ENCODE measurements at regions not wholly inside any gene's neighbourhood (a gene's known extent, or its start where the extent isn't known, plus 50 kb on each side); places are given as distances from the start of the nearest gene placed in this dataset.
"Not testable (repeated sequence)": the region's sequence is repeated elsewhere in the genome, so short reads cannot be mapped to it uniquely, and the experiment has no call there.

GRCh38 chr18:8994603-8995002 lies 107.9 kb upstream of the NDUFV2 start:
- Mint-ChIP-seq H3K36me3 (peaks cover 5% of the 10 kb centered on the region), H3K27ac (peak overlapping the region in 1 of 3 donors; percentile 73), H3K4me1 (no peaks in the 10 kb centered on the region), H3K27me3 (peaks cover 4% of the 10 kb centered on the region), H3K9me3 (peaks cover 0 to 2% (median 0%) of the 10 kb centered on the region in 3 donors), H3K4me3 (no peak overlapping the region)

- peaks cover 0 to 2% (median 0%) of the 10 kb centered on the region in 3 donors for H3K9me3 Mint-ChIP-seq
- peaks cover under 1% of the 10 kb centered on the region for H3K27me3 Mint-ChIP-seq
- peaks cover 3% of the 10 kb centered on the region for H3K36me3 Mint-ChIP-seq
- no peak overlapping the region for H3K27ac Mint-ChIP-seq
- no peaks in the 10 kb centered on the region for H3K4me1 Mint-ChIP-seq
- no peak overlapping the region for H3K4me3 Mint-ChIP-seq
Observed at GRCh38 chr18:8995096-8995495, 107.4 kb upstream of the NDUFV2 start.

GRCh38 chr18:8996771-8997432 lies 105.6 kb upstream of the NDUFV2 start:
- H3K4me1 Mint-ChIP-seq, result no peaks in the 10 kb centered on the region
- peaks cover 0 to 2% (median 0%) of the 10 kb centered on the region in 3 donors for H3K9me3 Mint-ChIP-seq
- no peak overlapping the region for H3K4me3 Mint-ChIP-seq
- peaks cover 8% of the 10 kb centered on the region for H3K36me3 Mint-ChIP-seq
- no peak overlapping the region for H3K27ac Mint-ChIP-seq
- H3K27me3 Mint-ChIP-seq, result no peaks in the 10 kb centered on the region

DNA sequence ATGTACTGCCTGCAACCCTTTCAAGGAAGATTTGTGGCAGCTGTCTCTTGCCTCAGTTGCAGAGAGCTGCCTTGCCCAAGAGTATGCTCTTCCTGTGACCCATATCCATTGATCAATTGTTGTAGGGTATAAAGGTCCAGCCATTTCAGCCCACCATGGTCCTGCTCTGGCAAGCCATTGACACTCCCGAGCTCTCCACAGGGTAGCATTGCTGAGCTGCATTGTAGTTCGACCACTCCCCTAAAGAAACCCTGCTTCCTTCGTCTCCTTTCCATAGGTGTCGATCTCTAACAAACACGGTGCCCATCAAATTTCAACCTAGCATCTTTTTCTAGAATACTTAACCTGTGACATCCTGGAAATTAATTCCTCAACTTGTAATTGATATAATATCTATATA lies 104.9 kb upstream of the NDUFV2 start:
- H3K9me3 Mint-ChIP-seq, result peaks cover 0 to 2% (median 0%) of the 10 kb centered on the region in 3 donors
- peaks cover 8% of the 10 kb centered on the region for H3K36me3 Mint-ChIP-seq

GRCh38 chr18:8998481-8999217 lies 103.8 kb upstream of the NDUFV2 start:
- Mint-ChIP-seq H3K27ac (no peak overlapping the region), H3K9me3 (peaks cover 0 to 10% (median 7%) of the 10 kb centered on the region in 3 donors), H3K4me3 (no peak overlapping the region), H3K36me3 (peaks cover 15% of the 10 kb centered on the region), H3K4me1 (no peaks in the 10 kb centered on the region), H3K27me3 (peaks cover 8% of the 10 kb centered on the region)

More for the DNA sequence above, 104.9 kb upstream of the NDUFV2 start:
- Mint-ChIP-seq H3K27me3 (peaks cover 2% of the 10 kb centered on the region), H3K27ac (no peak overlapping the region), H3K4me1 (no peaks in the 10 kb centered on the region), H3K4me3 (no peak overlapping the region)

- Mint-ChIP-seq H3K4me1 (no peaks in the 10 kb centered on the region), H3K4me3 (no peak overlapping the region), H3K27ac (no peak overlapping the region), H3K27me3 (peaks cover 8% of the 10 kb centered on the region), H3K9me3 (peaks cover 0 to 10% (median 7%) of the 10 kb centered on the region in 3 donors), H3K36me3 (peaks cover 15% of the 10 kb centered on the region)
Observed at GRCh38 chr18:8999872-9000271, 102.6 kb upstream of the NDUFV2 start.

- Mint-ChIP-seq H3K9me3 (peaks cover 0 to 10% (median 7%) of the 10 kb centered on the region in 3 donors), H3K27ac (no peak overlapping the region), H3K27me3 (peaks cover 8% of the 10 kb centered on the region), H3K4me1 (no peaks in the 10 kb centered on the region), H3K4me3 (no peak overlapping the region), H3K36me3 (peaks cover 15% of the 10 kb centered on the region)
Observed at GRCh38 chr18:9000733-9001132, 101.8 kb upstream of the NDUFV2 start.

DNA sequence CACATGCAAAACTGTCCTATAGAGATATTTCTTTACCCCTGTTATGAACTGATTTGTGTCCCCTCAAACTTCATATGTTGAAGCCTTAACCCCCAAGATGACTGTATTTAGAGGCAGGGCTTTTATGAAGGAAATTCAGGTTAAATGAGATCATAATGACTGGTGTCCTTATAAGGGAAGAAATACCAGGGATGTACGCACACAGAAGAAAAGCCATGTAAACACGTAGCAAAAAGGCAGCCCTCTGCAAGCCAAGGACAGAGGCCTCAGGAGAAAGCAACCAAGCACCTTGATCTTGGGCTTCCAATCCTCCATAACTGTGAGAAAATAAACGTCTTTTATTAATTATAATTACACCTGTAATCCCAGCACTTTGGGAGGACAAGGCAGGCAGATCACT lies 101.3 kb upstream of the NDUFV2 start:
- Mint-ChIP-seq H3K36me3 (peaks cover 15% of the 10 kb centered on the region), H3K27me3 (peaks cover 8% of the 10 kb centered on the region), H3K4me3 (no peak overlapping the region), H3K27ac (no peak overlapping the region), H3K9me3 (peaks cover 0 to 10% (median 7%) of the 10 kb centered on the region in 3 donors), H3K4me1 (no peaks in the 10 kb centered on the region)

DNA sequence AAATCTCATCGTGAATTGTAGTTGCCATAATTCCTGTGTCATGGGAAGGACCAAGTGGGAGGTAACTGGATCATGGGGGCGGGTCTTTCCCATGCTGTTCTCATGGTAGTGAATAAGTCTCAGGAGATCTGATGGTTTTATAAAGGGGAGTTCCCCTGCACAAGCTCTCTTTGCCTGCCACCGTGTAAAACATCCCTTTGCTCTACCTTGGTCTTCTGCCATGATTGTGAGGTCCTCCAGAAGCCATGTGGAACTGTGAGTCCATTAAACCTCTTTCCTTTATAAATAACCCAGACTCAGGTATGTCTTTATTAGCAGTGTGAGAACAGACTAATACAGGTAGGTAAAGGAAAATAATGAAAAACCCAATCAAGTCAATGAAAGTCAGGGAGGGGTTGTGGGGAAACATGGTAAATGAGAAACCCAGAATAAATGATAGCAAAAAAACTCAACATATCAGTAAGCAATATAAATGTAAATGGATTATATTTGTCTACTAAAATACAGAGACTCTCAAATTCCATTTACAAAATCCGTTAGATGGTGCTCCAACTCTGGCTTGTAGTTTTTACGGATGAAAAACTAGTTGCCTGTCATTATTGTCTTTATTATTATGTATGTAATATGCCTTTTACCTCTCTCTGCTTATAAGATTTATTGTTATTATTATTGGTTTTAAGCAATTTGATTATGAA lies 98.9 kb upstream of the NDUFV2 start:
- peaks cover 12% of the 10 kb centered on the region for H3K36me3 Mint-ChIP-seq
- no peak overlapping the region for H3K4me3 Mint-ChIP-seq
- H3K27ac Mint-ChIP-seq, result no peak overlapping the region
- peaks cover 0 to 2% (median 0%) of the 10 kb centered on the region in 3 donors for H3K4me1 Mint-ChIP-seq
- H3K27me3 Mint-ChIP-seq, result peaks cover 8% of the 10 kb centered on the region
- peaks cover 0 to 8% (median 7%) of the 10 kb centered on the region in 3 donors for H3K9me3 Mint-ChIP-seq

- not testable (repeated sequence) for H3K27me3 Mint-ChIP-seq, H3K4me3 Mint-ChIP-seq, H3K27ac Mint-ChIP-seq, H3K4me1 Mint-ChIP-seq
- Mint-ChIP-seq H3K9me3 (peaks cover 0 to 11% (median 7%) of the 10 kb centered on the region in 3 donors), H3K36me3 (peaks cover 12% of the 10 kb centered on the region)
Observed at GRCh38 chr18:9004308-9004707, 98.2 kb upstream of the NDUFV2 start.

- not testable (repeated sequence) for H3K4me3 Mint-ChIP-seq, H3K4me1 Mint-ChIP-seq, H3K27ac Mint-ChIP-seq, H3K36me3 Mint-ChIP-seq, H3K27me3 Mint-ChIP-seq
- H3K9me3 Mint-ChIP-seq, result peaks cover 0 to 11% (median 7%) of the 10 kb centered on the region in 3 donors
Observed at GRCh38 chr18:9007700-9008099, 94.8 kb upstream of the NDUFV2 start.

DNA sequence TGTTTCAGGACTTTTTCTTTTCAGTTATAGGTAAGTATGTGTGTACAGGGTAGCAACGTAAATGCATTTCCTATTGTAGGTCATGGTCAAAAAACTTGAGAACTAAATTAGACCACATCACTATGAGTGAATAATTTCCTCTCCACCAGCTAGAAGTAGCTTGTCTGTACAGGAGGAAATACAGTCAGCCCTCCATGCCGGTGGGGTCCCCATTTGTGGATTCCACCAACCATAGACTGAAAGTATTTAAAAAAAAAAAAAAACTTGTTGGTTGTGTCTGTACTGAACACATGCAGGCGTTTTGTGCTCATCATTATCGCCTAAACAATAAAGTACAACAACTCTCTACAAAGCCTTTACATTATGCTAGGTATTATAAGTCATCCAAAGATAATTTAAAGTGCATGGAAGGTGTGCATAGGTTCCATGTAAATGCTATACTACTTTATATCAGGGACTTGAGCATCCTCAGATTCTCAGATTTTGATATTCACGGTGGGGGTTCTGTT lies 94.2 kb upstream of the NDUFV2 start:
- Mint-ChIP-seq H3K4me3 (no peak overlapping the region), H3K27ac (no peak overlapping the region), H3K27me3 (peaks cover 7% of the 10 kb centered on the region), H3K9me3 (peaks cover 0 to 8% (median 4%) of the 10 kb centered on the region in 3 donors), H3K36me3 (peaks cover 5% of the 10 kb centered on the region), H3K4me1 (peaks cover 0 to 2% (median 0%) of the 10 kb centered on the region in 3 donors)

DNA sequence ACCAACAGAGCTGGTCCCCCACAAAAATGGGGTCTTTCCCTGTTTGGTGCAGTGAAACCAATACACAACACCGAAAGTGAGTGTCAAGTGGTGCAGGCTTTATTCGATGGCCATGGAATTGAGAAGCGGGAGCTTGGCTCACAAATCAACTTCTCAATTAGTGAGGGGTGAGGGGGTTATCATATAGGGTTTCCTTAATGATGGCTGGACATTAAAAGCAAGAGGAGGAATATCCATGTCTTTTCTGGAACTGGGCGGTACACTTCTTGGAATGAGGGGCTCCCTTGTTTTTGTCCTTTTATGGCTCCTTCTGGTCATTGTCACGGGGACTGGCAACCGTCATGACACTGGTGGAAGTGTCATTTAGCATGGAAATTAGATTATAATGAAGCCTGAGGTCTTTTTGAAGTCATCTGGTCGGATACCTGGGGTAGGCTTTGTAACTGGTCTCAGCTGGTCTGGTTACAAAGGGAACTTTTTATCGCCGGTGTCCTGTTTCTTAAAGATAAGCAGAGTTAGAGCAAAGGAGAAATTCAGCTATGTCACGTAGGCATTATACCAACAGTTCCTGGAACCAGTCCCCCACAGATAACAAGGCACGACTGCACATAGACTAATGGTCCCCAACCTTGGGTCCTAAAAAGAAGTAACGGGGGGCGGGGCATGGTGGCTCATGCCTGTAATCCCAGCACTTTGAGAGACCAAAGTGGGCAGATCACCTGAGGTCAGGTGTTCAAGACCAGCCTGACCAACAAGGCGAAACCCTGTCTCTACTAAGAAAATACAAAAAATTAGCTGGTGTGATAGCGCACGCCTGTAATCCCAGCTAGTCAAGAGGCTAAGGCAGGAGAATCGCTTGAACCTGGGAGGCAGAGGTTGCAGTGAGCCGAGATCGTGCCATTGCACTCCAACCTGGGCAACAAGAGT lies 93.5 kb upstream of the NDUFV2 start:
- H3K4me3 Mint-ChIP-seq, result no peak overlapping the region
- peaks cover 1% of the 10 kb centered on the region for H3K36me3 Mint-ChIP-seq
- peak overlapping the region in 1 of 3 donors; percentile 73 for H3K27ac Mint-ChIP-seq
- peaks cover 0 to 2% (median 0%) of the 10 kb centered on the region in 3 donors for H3K4me1 Mint-ChIP-seq
- peaks cover 3% of the 10 kb centered on the region for H3K27me3 Mint-ChIP-seq
- H3K9me3 Mint-ChIP-seq, result peaks cover 0 to 4% (median 0%) of the 10 kb centered on the region in 3 donors
